Ascending aorta (tissue), 2 donors: ENCODE measurements at regions not wholly inside any gene's neighbourhood (a gene's known extent, or its start where the extent isn't known, plus 50 kb on each side); places are given as distances from the start of the nearest gene placed in this dataset.
A peak's percentile ranks its signal among the peaks of the same experiment; 100 is the strongest.

ENCODE experiments used
- DNase-seq, 2 donors: peaks; one replicate each; pipeline ENCODE4 v3.0.0-alpha.2; 2019; ENCODE audit warnings: low spot score in 2 of 2
- H3K27ac ChIP-seq, 2 donors: fragments of 200-600 bp; sonication (generic); one replicate each; pipeline ENCODE4 v1.5.1; 2016 to 2017; ENCODE audit warnings: mild to moderate bottlenecking in 1 of 2
- H3K27me3 ChIP-seq: fragments of 200-600 bp; sonication (generic); one replicate; pipeline ENCODE4 v1.5.1; 2017
- H3K36me3 ChIP-seq, 2 donors: fragments of 200-600 bp; sonication (generic); one replicate each; pipeline ENCODE4 v1.5.1; 2016
- H3K4me1 ChIP-seq, 2 donors: fragments of 200-600 bp; sonication (generic); one replicate each; pipeline ENCODE4 v1.5.1; 2016 to 2017; ENCODE audit warnings: mild to moderate bottlenecking in 1 of 2
- H3K4me3 ChIP-seq, 2 donors: fragments of 200-600 bp; sonication (generic); one replicate each; pipeline ENCODE4 v1.5.1; 2016 to 2017; ENCODE audit warnings: mild to moderate bottlenecking in 1 of 2
- H3K9me3 ChIP-seq, 2 donors: fragments of 200-600 bp; sonication (generic); one replicate each; pipeline ENCODE4 v1.5.1; 2016
- CTCF ChIP-seq, 3 experiments: fragments of 200-600 bp in 2 of 3; fragments of 450-650 bp in 1 of 3; sonication (generic) in 2 of 3; IDR thresholded peaks; one replicate each; pipeline ENCODE4 v1.5.1; 2016 to 2019; ENCODE audit warnings: antibody characterized with exemption in 3 of 3, mild to moderate bottlenecking in 1 of 3, moderate library complexity in 1 of 3
- intact Hi-C: fragments of 100-400 bp; cut with DNase I; formaldehyde crosslinking; loops from one replicate; pipeline ENCODE4 v1.15.1; 2023

- Histone ChIP-seq H3K27me3 (no peaks in the 10 kb centered on the region), H3K4me1 (no peaks in the 10 kb centered on the region), H3K27ac (no peak overlapping the region), H3K36me3 (no peaks in the 10 kb centered on the region), H3K4me3 (no peak overlapping the region), H3K9me3 (no peaks in the 10 kb centered on the region)
- TF ChIP-seq CTCF (IDR thresholded peaks at IDR 0.05) = no peak
- intact Hi-C loops = no loop called here
- no peak for DNase-seq
These were observed 180.0 kb upstream of the ASIC2 start for GRCh38 chr17:33473061-33473460.

GRCh38 chr17:33474789-33475188 is 181.7 kb upstream of the ASIC2 start:
- H3K27me3 ChIP-seq = no peaks in the 10 kb centered on the region
- TF ChIP-seq CTCF (IDR thresholded peaks at IDR 0.05) = no peak
- DNase-seq = no peak
- no peaks in the 10 kb centered on the region for H3K36me3 ChIP-seq
- no peak overlapping the region for H3K4me3 ChIP-seq
- intact Hi-C loops = no loop called here
- H3K4me1 ChIP-seq = no peaks in the 10 kb centered on the region
- no peak overlapping the region for H3K27ac ChIP-seq
- H3K9me3 ChIP-seq = no peaks in the 10 kb centered on the region

- H3K4me1 ChIP-seq = no peaks in the 10 kb centered on the region
- H3K36me3 ChIP-seq = no peaks in the 10 kb centered on the region
- DNase-seq = peak in 1 of 2 donors; percentile 5
- H3K4me3 ChIP-seq = no peak overlapping the region
- no peak overlapping the region for H3K27ac ChIP-seq
- no peaks in the 10 kb centered on the region for H3K9me3 ChIP-seq
- intact Hi-C loops = no loop called here
- no peak for TF ChIP-seq CTCF (IDR thresholded peaks at IDR 0.05)
- no peaks in the 10 kb centered on the region for H3K27me3 ChIP-seq
These were observed 182.5 kb upstream of the ASIC2 start for GRCh38 chr17:33475594-33475993.

GRCh38 chr17:33481652-33482051 is 188.6 kb upstream of the ASIC2 start:
- no peak for DNase-seq
- Histone ChIP-seq H3K27ac (no peak overlapping the region), H3K9me3 (no peaks in the 10 kb centered on the region), H3K27me3 (no peaks in the 10 kb centered on the region), H3K4me3 (no peak overlapping the region), H3K36me3 (no peaks in the 10 kb centered on the region), H3K4me1 (no peaks in the 10 kb centered on the region)
- TF ChIP-seq CTCF (IDR thresholded peaks at IDR 0.05) = no peak
- intact Hi-C loops = no loop called here

GRCh38 chr17:33482636-33483035 is 189.5 kb upstream of the ASIC2 start:
- Histone ChIP-seq H3K27me3 (no peaks in the 10 kb centered on the region), H3K4me1 (no peaks in the 10 kb centered on the region), H3K9me3 (no peaks in the 10 kb centered on the region), H3K4me3 (no peak overlapping the region), H3K36me3 (no peaks in the 10 kb centered on the region), H3K27ac (no peak overlapping the region)
- intact Hi-C loops = no loop called here
- no peak for TF ChIP-seq CTCF (IDR thresholded peaks at IDR 0.05)
- no peak for DNase-seq

GRCh38 chr17:33484559-33484958 is 191.5 kb upstream of the ASIC2 start:
- no peaks in the 10 kb centered on the region for H3K4me1 ChIP-seq
- no peaks in the 10 kb centered on the region for H3K36me3 ChIP-seq
- DNase-seq = no peak
- no peak for TF ChIP-seq CTCF (IDR thresholded peaks at IDR 0.05)
- no peak overlapping the region for H3K27ac ChIP-seq
- intact Hi-C loops = no loop called here
- H3K27me3 ChIP-seq = no peaks in the 10 kb centered on the region
- H3K4me3 ChIP-seq = no peak overlapping the region
- no peaks in the 10 kb centered on the region for H3K9me3 ChIP-seq
